NCI-H774 (cell line): ENCODE measurements at regions not wholly inside any gene's neighbourhood (a gene's known extent, or its start where the extent isn't known, plus 50 kb on each side); places are given as distances from the start of the nearest gene placed in this dataset.

Source experiments
- DNase-seq: peaks from one replicate; lab custom pipeline; 2025; lab: John Stamatoyannopoulos, UW

- DNase-seq, result no peak
Observed at GRCh38 chrX:26375346-26375745, 159.4 kb downstream of the MAGEB5 start.

- no peak for DNase-seq
Observed at GRCh38 chrX:26373829-26374228, 157.9 kb downstream of the MAGEB5 start.

GRCh38 chrX:26352891-26353430 lies 137.0 kb downstream of the MAGEB5 start:
- DNase-seq, result no peak

GRCh38 chrX:26347171-26347570 lies 131.2 kb downstream of the MAGEB5 start:
- DNase-seq, result no peak

- DNase-seq, result no peak
Observed at GRCh38 chrX:26334232-26334631, 118.3 kb downstream of the MAGEB5 start.

GRCh38 chrX:26328608-26329319 lies 112.8 kb downstream of the MAGEB5 start:
- DNase-seq, result no peak

- DNase-seq, result no peak
Observed at GRCh38 chrX:26309262-26309661, 93.3 kb downstream of the MAGEB5 start.

- no peak for DNase-seq
Observed at GRCh38 chrX:26295425-26295824, 79.5 kb downstream of the MAGEB5 start.

GRCh38 chrX:26286836-26287235 lies 70.9 kb downstream of the MAGEB5 start:
- no peak for DNase-seq
